NCI-H446 treated with DMSO at 0.1 percent for 48 hours (cell line): ENCODE measurements at regions not wholly inside any gene's neighbourhood (a gene's known extent, or its start where the extent isn't known, plus 50 kb on each side); places are given as distances from the start of the nearest gene placed in this dataset.
A peak's percentile ranks its signal among the peaks of the same experiment; 100 is the strongest.

Experiments
- DNase-seq: peaks from one replicate; lab custom pipeline; 2025; lab: John Stamatoyannopoulos, UW

GRCh38 chr7:25952261-25953057 lies 199.5 kb upstream of the NFE2L3 start:
- DNase-seq: no peak

GRCh38 chr7:25953859-25954258 lies 198.1 kb upstream of the NFE2L3 start:
- no peak for DNase-seq

GRCh38 chr7:25954395-25954794 lies 197.6 kb upstream of the NFE2L3 start:
- no peak for DNase-seq

GRCh38 chr7:25959168-25959734 lies 192.7 kb upstream of the NFE2L3 start:
- DNase-seq: no peak

GRCh38 chr7:25963733-25964132 lies 188.3 kb upstream of the NFE2L3 start:
- DNase-seq: no peak

- DNase-seq: no peak
Measured at GRCh38 chr7:25964483-25964991, 187.5 kb upstream of the NFE2L3 start.

GRCh38 chr7:25965405-25966123 lies 186.4 kb upstream of the NFE2L3 start:
- DNase-seq: peak; percentile 42

- no peak for DNase-seq
Measured at GRCh38 chr7:25966469-25966868, 185.5 kb upstream of the NFE2L3 start.

GRCh38 chr7:25967278-25968204 lies 184.5 kb upstream of the NFE2L3 start:
- DNase-seq: no peak

- DNase-seq: no peak
Measured at GRCh38 chr7:25968205-25968993, 183.6 kb upstream of the NFE2L3 start.

GRCh38 chr7:25970356-25970755 lies 181.6 kb upstream of the NFE2L3 start:
- no peak for DNase-seq

- no peak for DNase-seq
Measured at GRCh38 chr7:25970911-25971310, 181.1 kb upstream of the NFE2L3 start.

GRCh38 chr7:25976630-25977029 lies 175.4 kb upstream of the NFE2L3 start:
- no peak for DNase-seq

GRCh38 chr7:25978466-25978865 lies 173.5 kb upstream of the NFE2L3 start:
- DNase-seq: peak; percentile 15

- DNase-seq: no peak
Measured at GRCh38 chr7:25979605-25980004, 172.4 kb upstream of the NFE2L3 start.

GRCh38 chr7:25982684-25983083 lies 169.3 kb upstream of the NFE2L3 start:
- no peak for DNase-seq

GRCh38 chr7:25985196-25985595 lies 166.8 kb upstream of the NFE2L3 start:
- no peak for DNase-seq

- DNase-seq: no peak
Measured at GRCh38 chr7:25988640-25989039, 163.4 kb upstream of the NFE2L3 start.

GRCh38 chr7:25989140-25989705 lies 162.8 kb upstream of the NFE2L3 start:
- DNase-seq: no peak

- DNase-seq: no peak
Measured at GRCh38 chr7:25994433-25994994, 157.5 kb upstream of the NFE2L3 start.
